ENCODE measurements at regions not wholly inside any gene's neighbourhood (a gene's known extent, or its start where the extent isn't known, plus 50 kb on each side); places are given as distances from the start of the nearest gene placed in this dataset.
"Not testable (repeated sequence)": the region's sequence is repeated elsewhere in the genome, so short reads cannot be mapped to it uniquely, and the experiment has no call there.

DNA sequence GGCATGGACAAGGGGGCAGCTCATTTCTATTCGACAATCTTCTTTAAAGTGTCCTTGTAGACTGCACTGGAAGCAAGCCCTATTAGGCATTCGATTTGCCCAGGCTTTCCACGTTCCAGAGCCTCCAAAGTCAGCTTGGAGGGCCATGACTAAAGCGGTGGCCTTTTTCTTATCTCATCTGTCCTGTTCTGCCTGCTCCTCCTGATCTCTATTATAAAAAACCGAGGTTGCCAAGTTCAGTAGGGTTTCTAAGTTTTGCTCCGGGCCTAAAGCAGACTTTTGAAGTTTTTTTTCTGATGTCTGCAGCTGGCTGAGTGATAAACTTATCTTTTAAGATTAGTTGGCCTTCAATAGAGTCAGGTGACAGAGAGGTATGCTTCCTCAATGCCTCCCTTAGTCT lies 54.7 kb upstream of the CSF1 start:
- TF ChIP-seq, protein P1, sequence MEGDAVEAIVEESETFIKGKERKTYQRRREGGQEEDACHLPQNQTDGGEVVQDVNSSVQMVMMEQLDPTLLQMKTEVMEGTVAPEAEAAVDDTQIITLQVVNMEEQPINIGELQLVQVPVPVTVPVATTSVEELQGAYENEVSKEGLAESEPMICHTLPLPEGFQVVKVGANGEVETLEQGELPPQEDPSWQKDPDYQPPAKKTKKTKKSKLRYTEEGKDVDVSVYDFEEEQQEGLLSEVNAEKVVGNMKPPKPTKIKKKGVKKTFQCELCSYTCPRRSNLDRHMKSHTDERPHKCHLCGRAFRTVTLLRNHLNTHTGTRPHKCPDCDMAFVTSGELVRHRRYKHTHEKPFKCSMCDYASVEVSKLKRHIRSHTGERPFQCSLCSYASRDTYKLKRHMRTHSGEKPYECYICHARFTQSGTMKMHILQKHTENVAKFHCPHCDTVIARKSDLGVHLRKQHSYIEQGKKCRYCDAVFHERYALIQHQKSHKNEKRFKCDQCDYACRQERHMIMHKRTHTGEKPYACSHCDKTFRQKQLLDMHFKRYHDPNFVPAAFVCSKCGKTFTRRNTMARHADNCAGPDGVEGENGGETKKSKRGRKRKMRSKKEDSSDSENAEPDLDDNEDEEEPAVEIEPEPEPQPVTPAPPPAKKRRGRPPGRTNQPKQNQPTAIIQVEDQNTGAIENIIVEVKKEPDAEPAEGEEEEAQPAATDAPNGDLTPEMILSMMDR (IDR thresholded peaks at IDR 0.05; ENCODE audit: low read depth, low read length): not testable (repeated sequence)
- TF ChIP-seq EZH2phosphoT487 (IDR thresholded peaks at IDR 0.05; ENCODE audit: low read depth): not testable (repeated sequence)

Data from OCI-LY3 (cell line).